ENCODE measurements at regions not wholly inside any gene's neighbourhood (a gene's known extent, or its start where the extent isn't known, plus 50 kb on each side); places are given as distances from the start of the nearest gene placed in this dataset.

DNA sequence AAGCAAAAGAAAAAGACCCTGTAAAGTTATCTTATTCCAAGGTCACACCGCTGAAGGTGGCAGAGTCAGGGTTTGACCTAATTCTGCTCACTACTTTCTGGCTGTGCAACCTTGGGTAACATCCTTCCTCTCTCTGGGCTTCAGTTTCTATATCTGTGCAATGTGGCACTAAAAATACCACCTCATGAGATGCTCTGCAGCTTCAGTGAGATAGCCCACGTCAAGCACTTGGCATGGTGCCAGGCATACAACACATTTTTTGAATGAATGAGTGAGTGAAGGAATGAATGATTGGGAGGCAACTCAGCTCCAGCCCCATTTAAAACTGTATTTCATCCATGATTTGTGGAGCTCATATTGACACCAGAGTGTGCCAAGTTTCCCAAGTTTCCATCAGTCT is 62.3 kb downstream of the FOXI1 start:
- TF ChIP-seq, protein P1, sequence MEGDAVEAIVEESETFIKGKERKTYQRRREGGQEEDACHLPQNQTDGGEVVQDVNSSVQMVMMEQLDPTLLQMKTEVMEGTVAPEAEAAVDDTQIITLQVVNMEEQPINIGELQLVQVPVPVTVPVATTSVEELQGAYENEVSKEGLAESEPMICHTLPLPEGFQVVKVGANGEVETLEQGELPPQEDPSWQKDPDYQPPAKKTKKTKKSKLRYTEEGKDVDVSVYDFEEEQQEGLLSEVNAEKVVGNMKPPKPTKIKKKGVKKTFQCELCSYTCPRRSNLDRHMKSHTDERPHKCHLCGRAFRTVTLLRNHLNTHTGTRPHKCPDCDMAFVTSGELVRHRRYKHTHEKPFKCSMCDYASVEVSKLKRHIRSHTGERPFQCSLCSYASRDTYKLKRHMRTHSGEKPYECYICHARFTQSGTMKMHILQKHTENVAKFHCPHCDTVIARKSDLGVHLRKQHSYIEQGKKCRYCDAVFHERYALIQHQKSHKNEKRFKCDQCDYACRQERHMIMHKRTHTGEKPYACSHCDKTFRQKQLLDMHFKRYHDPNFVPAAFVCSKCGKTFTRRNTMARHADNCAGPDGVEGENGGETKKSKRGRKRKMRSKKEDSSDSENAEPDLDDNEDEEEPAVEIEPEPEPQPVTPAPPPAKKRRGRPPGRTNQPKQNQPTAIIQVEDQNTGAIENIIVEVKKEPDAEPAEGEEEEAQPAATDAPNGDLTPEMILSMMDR (tag by site-specific recombination; IDR thresholded peaks at IDR 0.05) = no peak
- TF ChIP-seq GLI4 (tag by site-specific recombination; IDR thresholded peaks at IDR 0.05) (no peak), ZNF416 (tag by site-specific recombination; IDR thresholded peaks at IDR 0.05) (no peak), KLF7 (tag by site-specific recombination; IDR thresholded peaks at IDR 0.05; ENCODE audit: borderline replicate concordance) (no peak), ZNF664 (tag by site-specific recombination; IDR thresholded peaks at IDR 0.05) (no peak), ZNF530 (tag by site-specific recombination; IDR thresholded peaks at IDR 0.05; ENCODE audit: low read depth) (no peak), ZFP69B (tag by site-specific recombination; IDR thresholded peaks at IDR 0.05) (no peak)
- TF ChIP-seq, protein P2, sequence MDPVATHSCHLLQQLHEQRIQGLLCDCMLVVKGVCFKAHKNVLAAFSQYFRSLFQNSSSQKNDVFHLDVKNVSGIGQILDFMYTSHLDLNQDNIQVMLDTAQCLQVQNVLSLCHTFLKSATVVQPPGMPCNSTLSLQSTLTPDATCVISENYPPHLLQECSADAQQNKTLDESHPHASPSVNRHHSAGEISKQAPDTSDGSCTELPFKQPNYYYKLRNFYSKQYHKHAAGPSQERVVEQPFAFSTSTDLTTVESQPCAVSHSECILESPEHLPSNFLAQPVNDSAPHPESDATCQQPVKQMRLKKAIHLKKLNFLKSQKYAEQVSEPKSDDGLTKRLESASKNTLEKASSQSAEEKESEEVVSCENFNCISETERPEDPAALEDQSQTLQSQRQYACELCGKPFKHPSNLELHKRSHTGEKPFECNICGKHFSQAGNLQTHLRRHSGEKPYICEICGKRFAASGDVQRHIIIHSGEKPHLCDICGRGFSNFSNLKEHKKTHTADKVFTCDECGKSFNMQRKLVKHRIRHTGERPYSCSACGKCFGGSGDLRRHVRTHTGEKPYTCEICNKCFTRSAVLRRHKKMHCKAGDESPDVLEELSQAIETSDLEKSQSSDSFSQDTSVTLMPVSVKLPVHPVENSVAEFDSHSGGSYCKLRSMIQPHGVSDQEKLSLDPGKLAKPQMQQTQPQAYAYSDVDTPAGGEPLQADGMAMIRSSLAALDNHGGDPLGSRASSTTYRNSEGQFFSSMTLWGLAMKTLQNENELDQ (tag by site-specific recombination; IDR thresholded peaks at IDR 0.05; ENCODE audit: low read depth) = no peak
- TF ChIP-seq, protein P3, sequence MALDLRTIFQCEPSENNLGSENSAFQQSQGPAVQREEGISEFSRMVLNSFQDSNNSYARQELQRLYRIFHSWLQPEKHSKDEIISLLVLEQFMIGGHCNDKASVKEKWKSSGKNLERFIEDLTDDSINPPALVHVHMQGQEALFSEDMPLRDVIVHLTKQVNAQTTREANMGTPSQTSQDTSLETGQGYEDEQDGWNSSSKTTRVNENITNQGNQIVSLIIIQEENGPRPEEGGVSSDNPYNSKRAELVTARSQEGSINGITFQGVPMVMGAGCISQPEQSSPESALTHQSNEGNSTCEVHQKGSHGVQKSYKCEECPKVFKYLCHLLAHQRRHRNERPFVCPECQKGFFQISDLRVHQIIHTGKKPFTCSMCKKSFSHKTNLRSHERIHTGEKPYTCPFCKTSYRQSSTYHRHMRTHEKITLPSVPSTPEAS (tag by site-specific recombination; IDR thresholded peaks at IDR 0.05) = no peak
- TF ChIP-seq, protein P4, sequence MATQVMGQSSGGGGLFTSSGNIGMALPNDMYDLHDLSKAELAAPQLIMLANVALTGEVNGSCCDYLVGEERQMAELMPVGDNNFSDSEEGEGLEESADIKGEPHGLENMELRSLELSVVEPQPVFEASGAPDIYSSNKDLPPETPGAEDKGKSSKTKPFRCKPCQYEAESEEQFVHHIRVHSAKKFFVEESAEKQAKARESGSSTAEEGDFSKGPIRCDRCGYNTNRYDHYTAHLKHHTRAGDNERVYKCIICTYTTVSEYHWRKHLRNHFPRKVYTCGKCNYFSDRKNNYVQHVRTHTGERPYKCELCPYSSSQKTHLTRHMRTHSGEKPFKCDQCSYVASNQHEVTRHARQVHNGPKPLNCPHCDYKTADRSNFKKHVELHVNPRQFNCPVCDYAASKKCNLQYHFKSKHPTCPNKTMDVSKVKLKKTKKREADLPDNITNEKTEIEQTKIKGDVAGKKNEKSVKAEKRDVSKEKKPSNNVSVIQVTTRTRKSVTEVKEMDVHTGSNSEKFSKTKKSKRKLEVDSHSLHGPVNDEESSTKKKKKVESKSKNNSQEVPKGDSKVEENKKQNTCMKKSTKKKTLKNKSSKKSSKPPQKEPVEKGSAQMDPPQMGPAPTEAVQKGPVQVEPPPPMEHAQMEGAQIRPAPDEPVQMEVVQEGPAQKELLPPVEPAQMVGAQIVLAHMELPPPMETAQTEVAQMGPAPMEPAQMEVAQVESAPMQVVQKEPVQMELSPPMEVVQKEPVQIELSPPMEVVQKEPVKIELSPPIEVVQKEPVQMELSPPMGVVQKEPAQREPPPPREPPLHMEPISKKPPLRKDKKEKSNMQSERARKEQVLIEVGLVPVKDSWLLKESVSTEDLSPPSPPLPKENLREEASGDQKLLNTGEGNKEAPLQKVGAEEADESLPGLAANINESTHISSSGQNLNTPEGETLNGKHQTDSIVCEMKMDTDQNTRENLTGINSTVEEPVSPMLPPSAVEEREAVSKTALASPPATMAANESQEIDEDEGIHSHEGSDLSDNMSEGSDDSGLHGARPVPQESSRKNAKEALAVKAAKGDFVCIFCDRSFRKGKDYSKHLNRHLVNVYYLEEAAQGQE (tag by site-specific recombination; IDR thresholded peaks at IDR 0.05) = no peak
